ENCODE measurements at regions not wholly inside any gene's neighbourhood (a gene's known extent, or its start where the extent isn't known, plus 50 kb on each side); places are given as distances from the start of the nearest gene placed in this dataset.

DNA sequence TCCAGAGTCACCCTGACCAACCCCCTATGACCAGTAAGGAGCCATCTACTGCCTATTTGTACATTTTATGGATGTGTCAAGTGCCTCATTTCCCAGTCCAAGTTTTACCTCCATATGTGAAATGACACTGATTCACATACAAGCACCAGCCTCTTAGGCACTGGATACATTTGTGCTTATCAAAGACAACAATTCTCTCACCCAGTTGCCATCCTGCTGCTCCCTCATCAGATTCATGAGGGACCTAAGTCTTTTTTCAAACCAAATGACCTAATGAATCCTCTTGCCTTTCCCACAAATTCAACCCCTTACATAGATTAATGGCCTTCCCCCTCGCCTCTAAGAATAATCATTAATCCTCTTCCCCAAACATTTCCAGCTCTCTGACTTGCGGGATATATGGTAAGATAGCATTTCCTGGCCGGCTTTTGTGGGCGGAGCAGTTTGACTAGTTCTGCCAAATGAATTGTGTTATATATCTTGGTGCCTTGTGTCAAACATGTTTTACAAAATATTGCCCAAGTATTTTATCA, 233.9 kb downstream of the ARAP2 start:
- no peak for DNase-seq

GRCh38 chr4:36011381-36011780, 232.9 kb downstream of the ARAP2 start:
- no peak for DNase-seq

GRCh38 chr4:36012503-36012902, 231.8 kb downstream of the ARAP2 start:
- DNase-seq: no peak

DNA sequence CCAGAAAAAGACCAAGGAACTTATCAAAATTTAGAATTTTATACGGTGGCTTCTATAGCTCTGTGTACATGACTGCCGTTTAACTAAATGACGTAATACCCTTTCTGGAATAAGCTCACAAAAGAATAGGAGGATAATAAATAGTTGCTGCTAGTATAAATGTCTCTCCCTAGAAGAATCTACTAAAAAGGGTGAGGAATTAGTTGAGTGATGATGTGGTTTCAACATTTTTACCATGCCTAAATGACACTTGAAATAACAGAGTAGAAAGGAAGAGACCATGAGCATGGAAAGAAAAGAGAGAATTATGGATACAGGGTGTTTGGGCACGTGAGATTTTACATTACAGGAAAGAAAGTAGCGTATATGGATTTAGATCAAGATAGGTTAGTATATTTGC, 231.1 kb downstream of the ARAP2 start:
- no peak for DNase-seq
